ENCODE measurements at regions not wholly inside any gene's neighbourhood (a gene's known extent, or its start where the extent isn't known, plus 50 kb on each side); places are given as distances from the start of the nearest gene placed in this dataset.

DNA sequence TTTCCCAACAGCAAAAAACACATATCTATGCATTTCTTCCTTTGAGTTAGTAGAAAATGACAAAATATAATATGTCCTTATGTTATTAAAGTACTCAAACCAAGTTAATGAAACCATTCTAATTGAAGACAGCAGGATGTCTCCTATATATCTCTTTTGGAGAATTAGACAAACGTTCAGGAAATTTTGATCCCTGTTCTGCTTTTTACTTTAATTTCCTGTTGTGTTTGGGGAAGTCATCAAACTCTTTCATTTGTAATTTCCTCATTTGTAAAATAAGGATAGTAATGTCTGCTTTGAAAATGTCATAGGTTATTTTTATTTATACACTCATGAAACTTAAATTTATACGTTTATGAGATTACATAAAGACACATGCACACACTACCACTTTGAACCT is 281.8 kb upstream of the ANO5 start:
- no peak for TF ChIP-seq ISL1 (CRISPR knock-in tag; IDR thresholded peaks at IDR 0.05)
- no peak for TF ChIP-seq ZNF565 (CRISPR knock-in tag; conservative IDR thresholded peaks at IDR 0.05; ENCODE audit: low read depth)
- TF ChIP-seq, protein P1, sequence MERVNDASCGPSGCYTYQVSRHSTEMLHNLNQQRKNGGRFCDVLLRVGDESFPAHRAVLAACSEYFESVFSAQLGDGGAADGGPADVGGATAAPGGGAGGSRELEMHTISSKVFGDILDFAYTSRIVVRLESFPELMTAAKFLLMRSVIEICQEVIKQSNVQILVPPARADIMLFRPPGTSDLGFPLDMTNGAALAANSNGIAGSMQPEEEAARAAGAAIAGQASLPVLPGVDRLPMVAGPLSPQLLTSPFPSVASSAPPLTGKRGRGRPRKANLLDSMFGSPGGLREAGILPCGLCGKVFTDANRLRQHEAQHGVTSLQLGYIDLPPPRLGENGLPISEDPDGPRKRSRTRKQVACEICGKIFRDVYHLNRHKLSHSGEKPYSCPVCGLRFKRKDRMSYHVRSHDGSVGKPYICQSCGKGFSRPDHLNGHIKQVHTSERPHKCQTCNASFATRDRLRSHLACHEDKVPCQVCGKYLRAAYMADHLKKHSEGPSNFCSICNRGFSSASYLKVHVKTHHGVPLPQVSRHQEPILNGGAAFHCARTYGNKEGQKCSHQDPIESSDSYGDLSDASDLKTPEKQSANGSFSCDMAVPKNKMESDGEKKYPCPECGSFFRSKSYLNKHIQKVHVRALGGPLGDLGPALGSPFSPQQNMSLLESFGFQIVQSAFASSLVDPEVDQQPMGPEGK (CRISPR knock-in tag; IDR thresholded peaks at IDR 0.05; ENCODE audit: borderline replicate concordance), result no peak
- TF ChIP-seq SNAI2 (CRISPR knock-in tag; IDR thresholded peaks at IDR 0.05), result no peak
- TF ChIP-seq, protein P2, sequence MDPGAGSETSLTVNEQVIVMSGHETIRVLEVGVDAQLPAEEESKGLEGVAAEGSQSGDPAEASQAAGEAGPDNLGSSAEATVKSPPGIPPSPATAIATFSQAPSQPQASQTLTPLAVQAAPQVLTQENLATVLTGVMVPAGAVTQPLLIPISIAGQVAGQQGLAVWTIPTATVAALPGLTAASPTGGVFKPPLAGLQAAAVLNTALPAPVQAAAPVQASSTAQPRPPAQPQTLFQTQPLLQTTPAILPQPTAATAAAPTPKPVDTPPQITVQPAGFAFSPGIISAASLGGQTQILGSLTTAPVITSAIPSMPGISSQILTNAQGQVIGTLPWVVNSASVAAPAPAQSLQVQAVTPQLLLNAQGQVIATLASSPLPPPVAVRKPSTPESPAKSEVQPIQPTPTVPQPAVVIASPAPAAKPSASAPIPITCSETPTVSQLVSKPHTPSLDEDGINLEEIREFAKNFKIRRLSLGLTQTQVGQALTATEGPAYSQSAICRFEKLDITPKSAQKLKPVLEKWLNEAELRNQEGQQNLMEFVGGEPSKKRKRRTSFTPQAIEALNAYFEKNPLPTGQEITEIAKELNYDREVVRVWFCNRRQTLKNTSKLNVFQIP (CRISPR knock-in tag; IDR thresholded peaks at IDR 0.05; ENCODE audit: borderline replicate concordance, low read depth), result no peak
- no peak for TF ChIP-seq RARB (CRISPR knock-in tag; IDR thresholded peaks at IDR 0.05)
